CD14-positive monocyte (primary cell): ENCODE measurements at regions not wholly inside any gene's neighbourhood (a gene's known extent, or its start where the extent isn't known, plus 50 kb on each side); places are given as distances from the start of the nearest gene placed in this dataset.
A peak's percentile ranks its signal among the peaks of the same experiment; 100 is the strongest.

Source experiments
- DNase-seq, 3 donors: peaks; one replicate each; pipeline ENCODE4 v3.0.0-alpha.2; 2011 to 2022
- H2AFZ ChIP-seq: 2 replicates; pipeline ENCODE4 v1.6.0; 2012; ENCODE audit warnings: mild to moderate bottlenecking, low read depth, low read length, inconsistent platforms; ENCODE audit not compliant: insufficient read depth, poor library complexity, severe bottlenecking
- H3K27ac ChIP-seq, 2 donors: 1 replicate in 1 of 2; 2 replicates in 1 of 2; pipeline ENCODE4 v1.5.1; 2012 to 2013; ENCODE audit warnings: low read length in 2 of 2, control low read depth in 1 of 2, inconsistent platforms in 1 of 2, low read depth in 1 of 2, mild to moderate bottlenecking in 1 of 2
- H3K27me3 ChIP-seq, 2 donors: one replicate each; pipeline versions ENCODE4 v1.6.0 to v1.6.1; 2011 to 2013; ENCODE audit warnings: low read length in 2 of 2; ENCODE audit not compliant: control insufficient read depth in 2 of 2, insufficient read depth in 2 of 2
- H3K36me3 ChIP-seq, 2 donors: replicated peaks in 1 of 2; 1 replicate in 1 of 2; 2 replicates in 1 of 2; pipeline versions ENCODE4 v1.5.1 to v1.6.1; 2012 to 2013; ENCODE audit warnings: low read length in 2 of 2, control low read depth in 1 of 2, inconsistent platforms in 1 of 2, mild to moderate bottlenecking in 1 of 2; ENCODE audit not compliant: insufficient read depth in 2 of 2, control insufficient read depth in 1 of 2
- H3K4me1 ChIP-seq, 2 donors: 1 replicate in 1 of 2; 2 replicates in 1 of 2; pipeline versions ENCODE4 v1.5.1 to v1.6.1; 2012 to 2013; ENCODE audit warnings: low read length in 2 of 2, control low read depth in 1 of 2, inconsistent platforms in 1 of 2, mild to moderate bottlenecking in 1 of 2, moderate library complexity in 1 of 2; ENCODE audit not compliant: insufficient read depth in 2 of 2, control insufficient read depth in 1 of 2
- H3K4me2 ChIP-seq: replicated peaks from 2 replicates; pipeline ENCODE3; 2012; ENCODE audit warnings: low read length, moderate library complexity, mild to moderate bottlenecking; ENCODE audit not compliant: poor library complexity, severe bottlenecking; ENCODE audit errors: extremely low read depth
- H3K4me3 ChIP-seq, 3 experiments: fragments of 200-600 bp in 1 of 3; sonication (generic) in 1 of 3; replicated peaks in 1 of 3; 1 replicate in 2 of 3; 2 replicates in 1 of 3; pipeline ENCODE4 v1.5.1; 2011 to 2013; ENCODE audit warnings: low read length in 3 of 3, mild to moderate bottlenecking in 3 of 3, control low read depth in 2 of 3, low read depth in 2 of 3, inconsistent platforms in 1 of 3, moderate library complexity in 1 of 3
- H3K79me2 ChIP-seq: 2 replicates; pipeline ENCODE4 v1.6.0; 2012; ENCODE audit warnings: mild to moderate bottlenecking, control low read depth, inconsistent platforms, low read length, moderate library complexity; ENCODE audit not compliant: insufficient read depth
- H3K9ac ChIP-seq: 2 replicates; pipeline ENCODE4 v1.6.0; 2017; ENCODE audit warnings: low read length, mild to moderate bottlenecking; ENCODE audit not compliant: insufficient read depth, poor library complexity, severe bottlenecking
- H3K9me3 ChIP-seq, 2 donors: replicated peaks in 1 of 2; 1 replicate in 1 of 2; 2 replicates in 1 of 2; pipeline versions ENCODE4 v1.5.1 to v1.6.1; 2012 to 2013; ENCODE audit warnings: low read length in 2 of 2, control low read depth in 1 of 2; ENCODE audit not compliant: control insufficient read depth in 1 of 2, insufficient read depth in 1 of 2
- H4K20me1 ChIP-seq: 2 replicates; pipeline ENCODE4 v1.6.0; 2012; ENCODE audit warnings: mild to moderate bottlenecking, low read length, control low read depth, moderate library complexity; ENCODE audit not compliant: insufficient read depth
- H3K27ac Mint-ChIP-seq, 7 donors: one replicate each; pipeline ENCODE4 v1.8.0; 2020; ENCODE audit warnings: mild to moderate bottlenecking in 7 of 7, mixed read lengths in 7 of 7, moderate library complexity in 6 of 7, inconsistent platforms in 2 of 7
- H3K27me3 Mint-ChIP-seq, 3 donors: one replicate each; pipeline ENCODE4 v1.8.0; 2021 to 2022; ENCODE audit warnings: low read depth in 3 of 3, mild to moderate bottlenecking in 3 of 3, mixed read lengths in 3 of 3, moderate library complexity in 3 of 3, inconsistent platforms in 1 of 3
- H3K36me3 Mint-ChIP-seq, 2 donors: one replicate each; pipeline ENCODE4 v1.8.0; 2020; ENCODE audit warnings: mixed read lengths in 2 of 2, inconsistent platforms in 1 of 2, mild to moderate bottlenecking in 1 of 2
- H3K4me1 Mint-ChIP-seq: one replicate; pipeline ENCODE4 v1.8.0; 2020; ENCODE audit warnings: mild to moderate bottlenecking, mixed read lengths
- H3K4me3 Mint-ChIP-seq, 2 donors: one replicate each; pipeline ENCODE4 v1.8.0; 2020; ENCODE audit warnings: mild to moderate bottlenecking in 2 of 2, mixed read lengths in 2 of 2, moderate library complexity in 1 of 2
- H3K9me3 Mint-ChIP-seq, 7 donors: one replicate each; pipeline ENCODE4 v1.8.0; 2020 to 2022; ENCODE audit warnings: mixed read lengths in 7 of 7, mild to moderate bottlenecking in 6 of 7, moderate library complexity in 6 of 7, inconsistent platforms in 2 of 7
- WGBS: methylation state at CpG from one replicate; pipeline ENCODE4 v1.1.5; 2013; ENCODE audit warnings: missing lambda C conversion rate; ENCODE audit not compliant: insufficient coverage; 5-methylcytosine and 5-hydroxymethylcytosine counted together
- intact Hi-C, 2 donors: fragments of 100-400 bp; cut with micrococcal nuclease; formaldehyde crosslinking; loops; one replicate each; pipeline versions ENCODE4 v1.15.0 to v1.15.1; 2023
- TF ChIP-seq, protein P1 (sequence below): fragments of 200-600 bp; IDR thresholded peaks from one replicate; pipeline ENCODE4 v1.8.0; 2022; ENCODE audit warnings: antibody characterized with exemption, mild to moderate bottlenecking

DNA sequence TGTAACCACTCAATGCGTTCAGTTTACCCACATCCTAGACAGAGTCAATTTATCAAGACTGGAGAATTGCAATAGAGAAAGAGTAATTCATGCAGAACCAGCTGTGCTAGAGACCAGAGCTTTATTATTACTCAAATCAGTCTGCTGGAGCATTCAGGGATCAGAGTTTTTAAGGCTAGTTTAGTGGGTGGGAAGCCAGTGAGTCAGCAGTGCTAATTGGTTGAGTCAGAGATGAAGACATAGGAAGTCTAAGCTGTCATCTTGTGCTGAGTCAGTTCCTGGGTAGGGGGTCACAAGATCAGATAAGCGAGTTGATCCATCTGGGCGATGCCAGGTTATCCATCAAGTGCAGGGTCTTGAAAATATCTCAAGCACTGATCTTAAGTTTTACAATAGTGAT lies 499.6 kb downstream of the MRPL39 start:
- H3K27me3 ChIP-seq: no peaks in the 10 kb centered on the region
- H3K27ac ChIP-seq: no peak overlapping the region
- Mint-ChIP-seq H3K4me1 (no peaks in the 10 kb centered on the region), H3K4me3 (no peak overlapping the region), H3K36me3 (no peaks in the 10 kb centered on the region), H3K27me3 (no peaks in the 10 kb centered on the region), H3K9me3 (peaks cover 0 to 14% (median 3%) of the 10 kb centered on the region in 7 donors), H3K27ac (no peak overlapping the region)
- WGBS: no CpG with 5 or more reads among the region's 3 CpGs
- no peak overlapping the region for H2AFZ ChIP-seq
- DNase-seq: peak in 1 of 3 donors; percentile 3
- H4K20me1 ChIP-seq: no peaks in the 10 kb centered on the region
- TF ChIP-seq, protein P1, sequence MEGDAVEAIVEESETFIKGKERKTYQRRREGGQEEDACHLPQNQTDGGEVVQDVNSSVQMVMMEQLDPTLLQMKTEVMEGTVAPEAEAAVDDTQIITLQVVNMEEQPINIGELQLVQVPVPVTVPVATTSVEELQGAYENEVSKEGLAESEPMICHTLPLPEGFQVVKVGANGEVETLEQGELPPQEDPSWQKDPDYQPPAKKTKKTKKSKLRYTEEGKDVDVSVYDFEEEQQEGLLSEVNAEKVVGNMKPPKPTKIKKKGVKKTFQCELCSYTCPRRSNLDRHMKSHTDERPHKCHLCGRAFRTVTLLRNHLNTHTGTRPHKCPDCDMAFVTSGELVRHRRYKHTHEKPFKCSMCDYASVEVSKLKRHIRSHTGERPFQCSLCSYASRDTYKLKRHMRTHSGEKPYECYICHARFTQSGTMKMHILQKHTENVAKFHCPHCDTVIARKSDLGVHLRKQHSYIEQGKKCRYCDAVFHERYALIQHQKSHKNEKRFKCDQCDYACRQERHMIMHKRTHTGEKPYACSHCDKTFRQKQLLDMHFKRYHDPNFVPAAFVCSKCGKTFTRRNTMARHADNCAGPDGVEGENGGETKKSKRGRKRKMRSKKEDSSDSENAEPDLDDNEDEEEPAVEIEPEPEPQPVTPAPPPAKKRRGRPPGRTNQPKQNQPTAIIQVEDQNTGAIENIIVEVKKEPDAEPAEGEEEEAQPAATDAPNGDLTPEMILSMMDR: no peak
- H3K36me3 ChIP-seq: no peaks in the 10 kb centered on the region
- H3K9me3 ChIP-seq: no peaks in the 10 kb centered on the region
- H3K4me2 ChIP-seq: no peak overlapping the region
- H3K4me3 ChIP-seq: no peak overlapping the region
- no peaks in the 10 kb centered on the region for H3K4me1 ChIP-seq
- intact Hi-C loops: no loop called here
- no peaks in the 10 kb centered on the region for H3K79me2 ChIP-seq
- no peak overlapping the region for H3K9ac ChIP-seq

DNA sequence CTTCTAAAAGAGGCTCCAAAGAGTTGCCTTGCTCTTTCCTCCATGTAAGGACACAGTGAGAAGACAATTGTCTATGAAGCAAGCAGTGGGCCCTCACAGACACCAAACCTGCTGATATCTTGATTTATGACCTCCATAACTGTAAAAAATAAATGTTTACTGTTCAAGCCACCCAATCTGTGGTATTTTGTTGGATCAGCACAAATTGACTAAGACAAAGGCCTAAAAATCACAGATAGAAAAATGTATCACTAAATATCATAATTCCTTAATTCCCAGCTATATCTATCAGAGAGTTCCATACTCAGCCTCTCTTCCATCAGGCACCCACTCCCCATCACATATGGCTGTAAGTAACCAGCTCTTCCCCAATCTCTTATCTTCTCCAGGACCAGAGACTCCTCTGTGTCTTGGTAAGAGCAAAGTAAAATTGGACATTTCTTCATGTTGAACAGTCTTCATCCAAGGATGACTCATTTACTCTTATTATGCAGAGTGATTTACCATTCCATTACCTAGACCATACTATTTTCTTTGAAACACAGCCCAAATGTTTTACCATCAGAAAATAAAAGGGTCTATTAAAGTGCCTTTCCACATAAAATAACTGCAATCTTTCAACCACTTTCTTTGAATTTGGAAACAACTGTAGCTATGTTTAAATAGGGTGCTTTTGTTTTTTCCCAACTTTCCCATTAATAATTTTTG lies 503.6 kb downstream of the MRPL39 start:
- Mint-ChIP-seq H3K4me3 (no peak overlapping the region), H3K4me1 (no peaks in the 10 kb centered on the region)
- intact Hi-C loops: no loop called here

More for the DNA sequence above, 503.6 kb downstream of the MRPL39 start:
- TF ChIP-seq, protein P1: no peak
- no peaks in the 10 kb centered on the region for H3K36me3 ChIP-seq
- no peaks in the 10 kb centered on the region for H3K4me1 ChIP-seq
- H3K9me3 ChIP-seq: peaks cover 1 to 4% of the 10 kb centered on the region in 2 donors
- H3K79me2 ChIP-seq: no peaks in the 10 kb centered on the region
- H3K36me3 Mint-ChIP-seq: no peaks in the 10 kb centered on the region
- no peak overlapping the region for H3K9ac ChIP-seq
- no peak overlapping the region for H3K27ac ChIP-seq
- H4K20me1 ChIP-seq: no peaks in the 10 kb centered on the region
- H3K27ac Mint-ChIP-seq: no peak overlapping the region
- H3K27me3 ChIP-seq: no peaks in the 10 kb centered on the region
- no peak for DNase-seq
- H3K9me3 Mint-ChIP-seq: peaks cover 0 to 18% (median 3%) of the 10 kb centered on the region in 7 donors
- no peak overlapping the region for H3K4me2 ChIP-seq
- H2AFZ ChIP-seq: no peak overlapping the region
- no peak overlapping the region for H3K4me3 ChIP-seq
- peaks cover 0 to 3% (median 0%) of the 10 kb centered on the region in 3 donors for H3K27me3 Mint-ChIP-seq
